ENCODE measurements at regions not wholly inside any gene's neighbourhood (a gene's known extent, or its start where the extent isn't known, plus 50 kb on each side); places are given as distances from the start of the nearest gene placed in this dataset.
"Not testable (repeated sequence)": the region's sequence is repeated elsewhere in the genome, so short reads cannot be mapped to it uniquely, and the experiment has no call there.

- DNase-seq = no peak
These were observed 205.2 kb upstream of the DAB2 start for GRCh38 chr5:39629946-39630345.

GRCh38 chr5:39628348-39628747 is 203.6 kb upstream of the DAB2 start:
- DNase-seq = no peak

GRCh38 chr5:39624890-39625289 is 200.1 kb upstream of the DAB2 start:
- no peak for DNase-seq

GRCh38 chr5:39624268-39624886 is 199.6 kb upstream of the DAB2 start:
- peak; percentile 69 for DNase-seq

- DNase-seq = no peak
These were observed 198.6 kb upstream of the DAB2 start for GRCh38 chr5:39623291-39623865.

GRCh38 chr5:39622281-39622680 is 197.5 kb upstream of the DAB2 start:
- no peak for DNase-seq

- DNase-seq = no peak
These were observed 194.5 kb upstream of the DAB2 start for GRCh38 chr5:39619168-39619818.

GRCh38 chr5:39618391-39618790 is 193.6 kb upstream of the DAB2 start:
- DNase-seq = no peak

- no peak for DNase-seq
These were observed 191.4 kb upstream of the DAB2 start for GRCh38 chr5:39616131-39616530.

GRCh38 chr5:39611076-39611475 is 186.3 kb upstream of the DAB2 start:
- not testable (repeated sequence) for DNase-seq

- DNase-seq = no peak
These were observed 183.2 kb upstream of the DAB2 start for GRCh38 chr5:39608024-39608423.

GRCh38 chr5:39606591-39606990 is 181.8 kb upstream of the DAB2 start:
- DNase-seq = no peak

- peak; percentile 41 for DNase-seq
These were observed 181.1 kb upstream of the DAB2 start for GRCh38 chr5:39605588-39606575.

GRCh38 chr5:39605145-39605544 is 180.4 kb upstream of the DAB2 start:
- DNase-seq = no peak

GRCh38 chr5:39604491-39604890 is 179.7 kb upstream of the DAB2 start:
- no peak for DNase-seq

- peak; percentile 87 for DNase-seq
These were observed 175.1 kb upstream of the DAB2 start for GRCh38 chr5:39599721-39600431.

- no peak for DNase-seq
These were observed 174.0 kb upstream of the DAB2 start for GRCh38 chr5:39598661-39599248.

GRCh38 chr5:39588179-39588578 is 163.4 kb upstream of the DAB2 start:
- DNase-seq = no peak

- DNase-seq = no peak
These were observed 162.9 kb upstream of the DAB2 start for GRCh38 chr5:39587675-39588074.

- DNase-seq = no peak
These were observed 161.4 kb upstream of the DAB2 start for GRCh38 chr5:39586185-39586584.

- no peak for DNase-seq
These were observed 160.1 kb upstream of the DAB2 start for GRCh38 chr5:39584927-39585326.

All from HCEC 1CT (cell line).